GM12878 (cell line): ENCODE measurements at regions not wholly inside any gene's neighbourhood (a gene's known extent, or its start where the extent isn't known, plus 50 kb on each side); places are given as distances from the start of the nearest gene placed in this dataset.

ENCODE experiments used
- ATAC-seq: fragments of 200-7000 bp; cut with Tn5 transposase; 3 replicates; pipeline ENCODE4 v1.9.1; 2020; ENCODE audit warnings: mild to moderate bottlenecking, moderate library complexity
- BruUV-seq: library from RNA; stranded (reverse); fragments of 400-500 nt; replicated peaks from 2 replicates; lab custom pipeline; 2021; lab: Mats Ljungman, UMichigan
- CTCF ChIA-PET: fragments of 300-600 bp; sonication (Branson Sonifier 250); formaldehyde crosslinking; extraction: SDS; loops from one replicate; lab custom pipeline; 2021; ENCODE audit warnings: inconsistent platforms; lab: Yijun Ruan, JAX
- POLR2A ChIA-PET: fragments of 350-600 bp; formaldehyde crosslinking; extraction: SDS; loops from one replicate; lab custom pipeline; 2021; ENCODE audit warnings: inconsistent platforms; lab: Charles Lee
- RAD21 ChIA-PET: fragments of 300-600 bp; sonication (Branson Sonifier 250); formaldehyde crosslinking; loops from one replicate; lab custom pipeline; 2023; ENCODE audit warnings: antibody characterized with exemption; ENCODE audit not compliant: unreplicated experiment; lab: Charles Lee
- SMC1A ChIA-PET: fragments of 300-600 bp; sonication (Branson Sonifier 250); formaldehyde crosslinking; loops from one replicate; lab custom pipeline; 2023; ENCODE audit not compliant: unreplicated experiment, uncharacterized antibody; lab: Charles Lee
- DNase-seq: peaks from one replicate; pipeline ENCODE4 v3.0.0-alpha.2; 2011; ENCODE audit warnings: low read depth, low spot score
- FAIRE-seq: peaks from 3 replicates; lab custom pipeline; 2011; peaks lifted over from hg19 to GRCh38; lab: Jason Lieb, UNC
- H2AFZ ChIP-seq: 2 replicates; pipeline ENCODE4 v1.6.0; 2011; ENCODE audit warnings: low read depth, low read length, control low read depth; ENCODE audit not compliant: control insufficient read depth
- H3K27ac ChIP-seq: 2 replicates; pipeline ENCODE4 v1.5.1; 2011; ENCODE audit warnings: control low read depth; ENCODE audit not compliant: control insufficient read depth, insufficient read depth
- H3K27me3 ChIP-seq, 2 experiments: replicated peaks in 1 of 2; 2 replicates each; pipeline versions ENCODE4 v1.6.0 to v1.6.1; 2011; ENCODE audit warnings: low read length in 1 of 2; ENCODE audit not compliant: control insufficient read depth in 2 of 2, insufficient read depth in 2 of 2
- H3K36me3 ChIP-seq, 2 experiments: 2 replicates each; pipeline ENCODE4 v1.5.1; 2011; ENCODE audit warnings: low read length in 1 of 2; ENCODE audit not compliant: control insufficient read depth in 2 of 2, insufficient read depth in 2 of 2
- H3K4me1 ChIP-seq: 2 replicates; pipeline ENCODE4 v1.6.1; 2011; ENCODE audit warnings: mild to moderate bottlenecking, low read length, moderate library complexity, mixed read lengths; ENCODE audit not compliant: control insufficient read depth, insufficient read depth
- H3K4me2 ChIP-seq: 2 replicates; pipeline ENCODE4 v1.6.0; 2011; ENCODE audit warnings: control low read depth; ENCODE audit not compliant: control insufficient read depth, insufficient read depth
- H3K4me3 ChIP-seq: fragments of 200-600 bp; sonication (generic); 2 replicates; pipeline ENCODE4 v1.5.1; 2016
- H3K79me2 ChIP-seq: 2 replicates; pipeline ENCODE4 v1.6.0; 2011; ENCODE audit warnings: low read length; ENCODE audit not compliant: control insufficient read depth, insufficient read depth
- H3K9ac ChIP-seq: 2 replicates; pipeline ENCODE4 v1.8.0; 2011; ENCODE audit warnings: low read length, control low read depth, mixed read lengths; ENCODE audit not compliant: control insufficient read depth, insufficient read depth
- H3K9me3 ChIP-seq: replicated peaks from 3 replicates; pipeline ENCODE4 v1.5.1; 2011; ENCODE audit warnings: mild to moderate bottlenecking, low read length; ENCODE audit not compliant: control insufficient read depth, insufficient read depth
- H4K20me1 ChIP-seq: 2 replicates; pipeline ENCODE4 v1.6.0; 2011; ENCODE audit not compliant: control insufficient read depth, insufficient read depth
- ASH2L ChIP-seq: fragments of 300-600, 200-600 bp; sonication (generic); IDR thresholded peaks from 2 replicates; pipeline ENCODE4 v1.6.1; 2017; ENCODE audit warnings: low read depth, mild to moderate bottlenecking, borderline replicate concordance
- BMI1 ChIP-seq: fragments of 450-650 bp; IDR thresholded peaks from 2 replicates; pipeline ENCODE4 v1.6.1; 2016; ENCODE audit warnings: mild to moderate bottlenecking, moderate library complexity, borderline replicate concordance
- BRCA1 ChIP-seq: IDR thresholded peaks from 2 replicates; pipeline ENCODE4 v1.6.1; 2011; ENCODE audit warnings: low read depth, low read length, improper control_type of control experiment
- CEBPZ ChIP-seq: fragments of 150-350 bp; IDR thresholded peaks from 2 replicates; pipeline ENCODE4 v1.6.1; 2016; ENCODE audit warnings: low read depth, low read length
- CHD4 ChIP-seq: fragments of 200-600 bp; sonication (generic); IDR thresholded peaks from 2 replicates; pipeline ENCODE4 v1.6.1; 2016; ENCODE audit warnings: mild to moderate bottlenecking
- HCFC1 ChIP-seq: fragments of 150-350 bp; IDR thresholded peaks from 2 replicates; pipeline ENCODE4 v1.6.1; 2014; ENCODE audit warnings: low read length
- MEF2B ChIP-seq: fragments of 450-650 bp; IDR thresholded peaks from 2 replicates; pipeline ENCODE4 v1.6.1; 2018; ENCODE audit warnings: mild to moderate bottlenecking, moderate library complexity; ENCODE audit not compliant: partially characterized antibody, poor library complexity, severe bottlenecking
- NFIC ChIP-seq: IDR thresholded peaks from 2 replicates; pipeline ENCODE4 v1.6.1; 2012; ENCODE audit warnings: low read depth, mild to moderate bottlenecking, inconsistent platforms, low read length, moderate library complexity
- NFXL1 ChIP-seq: fragments of 450-650 bp; IDR thresholded peaks from 2 replicates; pipeline ENCODE4 v1.6.1; 2017; ENCODE audit warnings: antibody characterized with exemption, mild to moderate bottlenecking, borderline replicate concordance
- NFYA ChIP-seq: IDR thresholded peaks from 2 replicates; pipeline ENCODE4 v1.6.1; 2011; ENCODE audit warnings: low read depth, mild to moderate bottlenecking, low read length, improper control_type of control experiment, borderline replicate concordance
- POLR2AphosphoS5 ChIP-seq: IDR thresholded peaks from 2 replicates; pipeline ENCODE4 v1.6.1; 2011; ENCODE audit warnings: mild to moderate bottlenecking, low read length, inconsistent platforms
- PRDM15 ChIP-seq: fragments of 450-650 bp; formaldehyde crosslinking; IDR thresholded peaks from 2 replicates; pipeline ENCODE4 v1.4.0; 2020; ENCODE audit warnings: mild to moderate bottlenecking, moderate library complexity
- TCF12 ChIP-seq: IDR thresholded peaks from 2 replicates; pipeline ENCODE4 v1.6.1; 2011; ENCODE audit warnings: low read depth, mild to moderate bottlenecking, low read length
- ZNF217 ChIP-seq: fragments of 450-650 bp; IDR thresholded peaks from 2 replicates; pipeline ENCODE4 v1.6.1; 2017; ENCODE audit warnings: antibody characterized with exemption, mild to moderate bottlenecking
- WGBS: methylation state at CpG from one replicate; pipeline ENCODE4 v1.1.6; 2016; ENCODE audit warnings: low lambda C conversion rate; ENCODE audit not compliant: insufficient replicate concordance, insufficient coverage; ENCODE audit errors: missing lambda C conversion rate; 5-methylcytosine and 5-hydroxymethylcytosine counted together
- in situ Hi-C: fragments of 300-500 bp; cut with MboI; formaldehyde crosslinking; loops from 9 replicates; pipeline ENCODE4 v1.14.3; 2018; ENCODE audit warnings: mixed read lengths
- intact Hi-C: fragments of 100-400 bp; cut with micrococcal nuclease; formaldehyde crosslinking; loops from one replicate; pipeline ENCODE4 v1.14.2; 2022; ENCODE audit not compliant: unreplicated experiment
- TF ChIP-seq, protein P1 (sequence below): IDR thresholded peaks from 2 replicates; pipeline ENCODE4 v1.6.1; 2011; ENCODE audit warnings: mild to moderate bottlenecking, low read depth, low read length, moderate library complexity; ENCODE audit not compliant: insufficient replicate concordance
- TF ChIP-seq, protein P2 (sequence below): fragments of 450-650 bp; IDR thresholded peaks from 2 replicates; pipeline ENCODE4 v1.6.1; 2017; ENCODE audit warnings: mild to moderate bottlenecking

- in situ Hi-C loops, result no loop called here
- POLR2A ChIA-PET, result no interaction called here
- Histone ChIP-seq H3K79me2 (no peaks in the 10 kb centered on the region), H3K27me3 (no peaks in the 10 kb centered on the region), H3K4me3 (no peak overlapping the region), H3K36me3 (no peaks in the 10 kb centered on the region), H4K20me1 (no peaks in the 10 kb centered on the region), H3K4me1 (no peaks in the 10 kb centered on the region), H3K9me3 (no peaks in the 10 kb centered on the region), H3K9ac (no peak overlapping the region), H3K27ac (no peak overlapping the region), H2AFZ (no peak overlapping the region), H3K4me2 (no peak overlapping the region)
- no peak for FAIRE-seq
- SMC1A ChIA-PET, result no interaction called here
- no peak for DNase-seq
- intact Hi-C loops, result no loop called here
- no TSS peak for BruUV-seq
- ATAC-seq, result no peak
- WGBS, result 12% methylated on average over 7 of the region's 7 CpGs
- CTCF ChIA-PET, result no interaction called here
- RAD21 ChIA-PET, result interaction anchor here (0.7 kb wide), 1 partner anchor 9 kb away, joined by 3 read pairs; no protein-coding TSS in a partner anchor
- TF ChIP-seq, protein P1, sequence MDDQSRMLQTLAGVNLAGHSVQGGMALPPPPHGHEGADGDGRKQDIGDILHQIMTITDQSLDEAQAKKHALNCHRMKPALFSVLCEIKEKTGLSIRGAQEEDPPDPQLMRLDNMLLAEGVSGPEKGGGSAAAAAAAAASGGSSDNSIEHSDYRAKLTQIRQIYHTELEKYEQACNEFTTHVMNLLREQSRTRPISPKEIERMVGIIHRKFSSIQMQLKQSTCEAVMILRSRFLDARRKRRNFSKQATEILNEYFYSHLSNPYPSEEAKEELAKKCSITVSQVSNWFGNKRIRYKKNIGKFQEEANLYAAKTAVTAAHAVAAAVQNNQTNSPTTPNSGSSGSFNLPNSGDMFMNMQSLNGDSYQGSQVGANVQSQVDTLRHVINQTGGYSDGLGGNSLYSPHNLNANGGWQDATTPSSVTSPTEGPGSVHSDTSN, result no peak
- TF ChIP-seq HCFC1 (no peak), CHD4 (no peak), PRDM15 (CRISPR knock-in tag) (no peak), TCF12 (no peak), ASH2L (no peak), NFYA (no peak), NFIC (no peak), MEF2B (no peak), BRCA1 (no peak), BMI1 (no peak), POLR2AphosphoS5 (no peak), NFXL1 (no peak), CEBPZ (no peak), ZNF217 (no peak)
- TF ChIP-seq, protein P2, sequence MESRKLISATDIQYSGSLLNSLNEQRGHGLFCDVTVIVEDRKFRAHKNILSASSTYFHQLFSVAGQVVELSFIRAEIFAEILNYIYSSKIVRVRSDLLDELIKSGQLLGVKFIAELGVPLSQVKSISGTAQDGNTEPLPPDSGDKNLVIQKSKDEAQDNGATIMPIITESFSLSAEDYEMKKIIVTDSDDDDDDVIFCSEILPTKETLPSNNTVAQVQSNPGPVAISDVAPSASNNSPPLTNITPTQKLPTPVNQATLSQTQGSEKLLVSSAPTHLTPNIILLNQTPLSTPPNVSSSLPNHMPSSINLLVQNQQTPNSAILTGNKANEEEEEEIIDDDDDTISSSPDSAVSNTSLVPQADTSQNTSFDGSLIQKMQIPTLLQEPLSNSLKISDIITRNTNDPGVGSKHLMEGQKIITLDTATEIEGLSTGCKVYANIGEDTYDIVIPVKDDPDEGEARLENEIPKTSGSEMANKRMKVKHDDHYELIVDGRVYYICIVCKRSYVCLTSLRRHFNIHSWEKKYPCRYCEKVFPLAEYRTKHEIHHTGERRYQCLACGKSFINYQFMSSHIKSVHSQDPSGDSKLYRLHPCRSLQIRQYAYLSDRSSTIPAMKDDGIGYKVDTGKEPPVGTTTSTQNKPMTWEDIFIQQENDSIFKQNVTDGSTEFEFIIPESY, result no peak
These were observed 592.1 kb upstream of the NRSN1 start for GRCh38 chr6:23533944-23534343.
